ENCODE measurements at regions not wholly inside any gene's neighbourhood (a gene's known extent, or its start where the extent isn't known, plus 50 kb on each side); places are given as distances from the start of the nearest gene placed in this dataset.

GRCh38 chr9:99533421-99533820, 288.3 kb upstream of the NR4A3 start:
- no peak for DNase-seq (ENCODE audit: low spot score)

- DNase-seq (ENCODE audit: low spot score), result no peak
Observed at GRCh38 chr9:99537996-99538395, 283.7 kb upstream of the NR4A3 start.

- no peak for DNase-seq (ENCODE audit: low spot score)
Observed at GRCh38 chr9:99544526-99544925, 277.2 kb upstream of the NR4A3 start.

GRCh38 chr9:99549441-99549840, 272.2 kb upstream of the NR4A3 start:
- DNase-seq (ENCODE audit: low spot score), result no peak

GRCh38 chr9:99555792-99556191, 265.9 kb upstream of the NR4A3 start:
- DNase-seq (ENCODE audit: low spot score), result no peak

GRCh38 chr9:99556998-99557397, 264.7 kb upstream of the NR4A3 start:
- DNase-seq (ENCODE audit: low spot score), result no peak

- DNase-seq (ENCODE audit: low spot score), result no peak
Observed at GRCh38 chr9:99557816-99558215, 263.9 kb upstream of the NR4A3 start.

GRCh38 chr9:99559776-99560175, 261.9 kb upstream of the NR4A3 start:
- no peak for DNase-seq (ENCODE audit: low spot score)

- no peak for DNase-seq (ENCODE audit: low spot score)
Observed at GRCh38 chr9:99560561-99560960, 261.1 kb upstream of the NR4A3 start.

GRCh38 chr9:99561509-99561917, 260.2 kb upstream of the NR4A3 start:
- no peak for DNase-seq (ENCODE audit: low spot score)

- no peak for DNase-seq (ENCODE audit: low spot score)
Observed at GRCh38 chr9:99561961-99562565, 259.6 kb upstream of the NR4A3 start.

GRCh38 chr9:99563364-99563763, 258.3 kb upstream of the NR4A3 start:
- no peak for DNase-seq (ENCODE audit: low spot score)

- no peak for DNase-seq (ENCODE audit: low spot score)
Observed at GRCh38 chr9:99565203-99565602, 256.5 kb upstream of the NR4A3 start.

- no peak for DNase-seq (ENCODE audit: low spot score)
Observed at GRCh38 chr9:99567436-99567835, 254.2 kb upstream of the NR4A3 start.

GRCh38 chr9:99569840-99570239, 251.8 kb upstream of the NR4A3 start:
- no peak for DNase-seq (ENCODE audit: low spot score)

GRCh38 chr9:99572567-99572966, 249.1 kb upstream of the NR4A3 start:
- DNase-seq (ENCODE audit: low spot score), result no peak

GRCh38 chr9:99573085-99573484, 248.6 kb upstream of the NR4A3 start:
- DNase-seq (ENCODE audit: low spot score), result no peak

- DNase-seq (ENCODE audit: low spot score), result no peak
Observed at GRCh38 chr9:99573886-99574285, 247.8 kb upstream of the NR4A3 start.

- DNase-seq (ENCODE audit: low spot score), result no peak
Observed at GRCh38 chr9:99576002-99576401, 245.7 kb upstream of the NR4A3 start.

- no peak for DNase-seq (ENCODE audit: low spot score)
Observed at GRCh38 chr9:99576876-99577275, 244.8 kb upstream of the NR4A3 start.

GRCh38 chr9:99577351-99577750, 244.3 kb upstream of the NR4A3 start:
- no peak for DNase-seq (ENCODE audit: low spot score)

- no peak for DNase-seq (ENCODE audit: low spot score)
Observed at GRCh38 chr9:99578666-99579065, 243.0 kb upstream of the NR4A3 start.

GRCh38 chr9:99579964-99580363, 241.7 kb upstream of the NR4A3 start:
- DNase-seq (ENCODE audit: low spot score), result no peak

GRCh38 chr9:99582814-99583213, 238.9 kb upstream of the NR4A3 start:
- no peak for DNase-seq (ENCODE audit: low spot score)

GRCh38 chr9:99588299-99588698, 233.4 kb upstream of the NR4A3 start:
- DNase-seq (ENCODE audit: low spot score), result no peak

Data from activated CD4-positive, alpha-beta T cell treated with anti-CD3 and anti-CD28 coated beads, Interleukin-2, Interleukin-4, amounts not matched to agents 100 ng/mL and 50 ng/mL, durations not matched to agents 16 hours and 8 hours (primary cell).